WTC11 (cell line): ENCODE measurements at regions not wholly inside any gene's neighbourhood (a gene's known extent, or its start where the extent isn't known, plus 50 kb on each side); places are given as distances from the start of the nearest gene placed in this dataset.

Experiments used
- ATAC-seq: fragments of 200-7000 bp; cut with Tn5 transposase; 2 replicates; pipeline ENCODE4 v1.10.0; 2021; ENCODE audit warnings: mild to moderate bottlenecking, moderate library complexity
- CTCF ChIA-PET: fragments of 300-600 bp; sonication (Branson Sonifier 250); formaldehyde crosslinking; loops from one replicate; lab custom pipeline; 2021; ENCODE audit warnings: antibody characterized with exemption; lab: Charles Lee
- POLR2A ChIA-PET: fragments of 350-600 bp; sonication (Branson Sonifier 250); formaldehyde crosslinking; loops from one replicate; lab custom pipeline; 2021; ENCODE audit warnings: antibody characterized with exemption; lab: Charles Lee
- DNase-seq: peaks from one replicate; pipeline ENCODE4 v3.0.0; 2021; ENCODE audit warnings: low spot score
- H3K27ac Mint-ChIP-seq: 2 replicates; pipeline ENCODE4 v1.8.0; 2021; ENCODE audit warnings: mixed read lengths
- H3K27me3 Mint-ChIP-seq: 2 replicates; pipeline ENCODE4 v1.8.0; 2021; ENCODE audit warnings: low read depth, mild to moderate bottlenecking, moderate library complexity, mixed read lengths
- H3K36me3 Mint-ChIP-seq: 2 replicates; pipeline ENCODE4 v1.8.0; 2021; ENCODE audit warnings: mixed read lengths
- H3K4me1 Mint-ChIP-seq: 2 replicates; pipeline ENCODE4 v1.8.0; 2022; ENCODE audit warnings: mixed read lengths
- H3K4me3 Mint-ChIP-seq: 2 replicates; pipeline ENCODE4 v1.8.0; 2021; ENCODE audit warnings: mild to moderate bottlenecking, moderate library complexity, mixed read lengths
- H3K9me3 Mint-ChIP-seq: 2 replicates; pipeline ENCODE4 v1.8.0; 2021; ENCODE audit warnings: mixed read lengths
- AR ChIP-seq: fragments of 250-450 bp; sonication (Bioruptor Pico); IDR thresholded peaks from 2 replicates; pipeline ENCODE4 v1.9.0; 2021; ENCODE audit warnings: mild to moderate bottlenecking
- ATF3 ChIP-seq: sonication (generic); formaldehyde crosslinking; conservative IDR thresholded peaks from 2 replicates; pipeline ENCODE4 v1.8.1; 2022; ENCODE audit warnings: mild to moderate bottlenecking, missing genetic modification reagents
- CREM ChIP-seq: sonication (generic); formaldehyde crosslinking; IDR thresholded peaks from 2 replicates; pipeline ENCODE4 v1.8.1; 2022; ENCODE audit warnings: mild to moderate bottlenecking, missing genetic modification reagents, moderate library complexity
- EMX1 ChIP-seq: fragments of 250-450 bp; sonication (Bioruptor Pico); IDR thresholded peaks from 2 replicates; pipeline ENCODE4 v1.8.0; 2021; ENCODE audit warnings: mild to moderate bottlenecking
- ESRRA ChIP-seq: sonication (generic); formaldehyde crosslinking; IDR thresholded peaks from 2 replicates; pipeline ENCODE4 v1.8.1; 2022; ENCODE audit warnings: mild to moderate bottlenecking, missing genetic modification reagents, borderline replicate concordance
- FOXJ3 ChIP-seq: sonication (generic); formaldehyde crosslinking; IDR thresholded peaks from 2 replicates; pipeline ENCODE4 v1.9.0; 2021; ENCODE audit warnings: missing genetic modification reagents, mild to moderate bottlenecking, borderline replicate concordance
- GABPB1 ChIP-seq: sonication (generic); formaldehyde crosslinking; IDR thresholded peaks from 2 replicates; pipeline ENCODE4 v1.8.1; 2023; ENCODE audit warnings: mild to moderate bottlenecking, missing genetic modification reagents
- GRHL2 ChIP-seq: fragments of 250-450 bp; sonication (Bioruptor Pico); IDR thresholded peaks from 2 replicates; pipeline ENCODE4 v1.8.0; 2022; ENCODE audit warnings: mild to moderate bottlenecking, moderate library complexity; ENCODE audit not compliant: insufficient replicate concordance, severe bottlenecking
- IRF2 ChIP-seq: sonication (generic); formaldehyde crosslinking; IDR thresholded peaks from 2 replicates; pipeline ENCODE4 v1.8.0; 2022; ENCODE audit warnings: low read depth, missing genetic modification reagents, borderline replicate concordance
- KAT7 ChIP-seq: sonication (generic); formaldehyde crosslinking; IDR thresholded peaks from 2 replicates; pipeline ENCODE4 v1.8.1; 2023; ENCODE audit warnings: missing genetic modification reagents, mild to moderate bottlenecking, borderline replicate concordance
- NR1H2 ChIP-seq: sonication (generic); formaldehyde crosslinking; IDR thresholded peaks from 2 replicates; pipeline ENCODE4 v1.9.0; 2021; ENCODE audit warnings: mild to moderate bottlenecking, moderate library complexity, missing genetic modification reagents
- RELA ChIP-seq: sonication (generic); formaldehyde crosslinking; IDR thresholded peaks from 2 replicates; pipeline ENCODE4 v1.8.1; 2022; ENCODE audit warnings: missing genetic modification reagents, mild to moderate bottlenecking, borderline replicate concordance
- RORB ChIP-seq: fragments of 250-450 bp; sonication (Bioruptor Pico); IDR thresholded peaks from 2 replicates; pipeline ENCODE4 v1.9.0; 2021; ENCODE audit warnings: mild to moderate bottlenecking
- SMAD3 ChIP-seq: sonication (generic); formaldehyde crosslinking; IDR thresholded peaks from 2 replicates; pipeline ENCODE4 v1.8.0; 2022; ENCODE audit warnings: missing genetic modification reagents, mild to moderate bottlenecking, borderline replicate concordance
- SOX15 ChIP-seq: fragments of 250-450 bp; sonication (Bioruptor Pico); IDR thresholded peaks from 2 replicates; pipeline ENCODE4 v1.9.0; 2021; ENCODE audit warnings: mild to moderate bottlenecking
- TCF7 ChIP-seq: sonication (generic); formaldehyde crosslinking; IDR thresholded peaks from 2 replicates; pipeline ENCODE4 v1.8.0; 2022; ENCODE audit warnings: mild to moderate bottlenecking, low read depth, missing genetic modification reagents, moderate library complexity
- TP53 ChIP-seq: sonication (generic); formaldehyde crosslinking; IDR thresholded peaks from 2 replicates; pipeline ENCODE4 v1.8.1; 2023; ENCODE audit warnings: mild to moderate bottlenecking, missing genetic modification reagents
- USF1 ChIP-seq: sonication (generic); formaldehyde crosslinking; IDR thresholded peaks from 2 replicates; pipeline ENCODE4 v1.8.0; 2022; ENCODE audit warnings: mild to moderate bottlenecking, missing genetic modification reagents
- ZBTB21 ChIP-seq: sonication (generic); formaldehyde crosslinking; IDR thresholded peaks from 2 replicates; pipeline ENCODE4 v1.8.1; 2023; ENCODE audit warnings: mild to moderate bottlenecking, missing genetic modification reagents, borderline replicate concordance
- ZNF138 ChIP-seq: sonication (generic); formaldehyde crosslinking; conservative IDR thresholded peaks from 2 replicates; pipeline ENCODE4 v1.8.1; 2022; ENCODE audit warnings: mild to moderate bottlenecking, moderate library complexity, missing genetic modification reagents
- ZNF396 ChIP-seq: fragments of 250-450 bp; sonication (Bioruptor Pico); IDR thresholded peaks from 2 replicates; pipeline ENCODE4 v1.8.0; 2021; ENCODE audit warnings: mild to moderate bottlenecking, moderate library complexity, borderline replicate concordance
- ZNF423 ChIP-seq: fragments of 250-450 bp; sonication (Bioruptor Pico); IDR thresholded peaks from 2 replicates; pipeline ENCODE4 v2.1.2; 2022; ENCODE audit warnings: mild to moderate bottlenecking, moderate library complexity
- ZNF425 ChIP-seq: fragments of 250-450 bp; sonication (Bioruptor Pico); conservative IDR thresholded peaks from 2 replicates; pipeline ENCODE4 v1.9.0; 2021; ENCODE audit warnings: mild to moderate bottlenecking
- ZNF671 ChIP-seq: fragments of 250-450 bp; sonication (Bioruptor Pico); IDR thresholded peaks from 2 replicates; pipeline ENCODE4 v1.8.0; 2021; ENCODE audit warnings: mild to moderate bottlenecking
- TF ChIP-seq, protein P1 (sequence below): sonication (generic); formaldehyde crosslinking; IDR thresholded peaks from 2 replicates; pipeline ENCODE4 v1.8.1; 2023; ENCODE audit warnings: mild to moderate bottlenecking, missing genetic modification reagents, moderate library complexity
- TF ChIP-seq, protein P2 (sequence below): fragments of 250-450 bp; sonication (Bioruptor Pico); IDR thresholded peaks from 2 replicates; pipeline ENCODE4 v1.9.0; 2021; ENCODE audit warnings: mild to moderate bottlenecking

GRCh38 chr5:105172918-105173317 lies 1610.3 kb upstream of the NUDT12 start:
- H3K36me3 Mint-ChIP-seq: no peaks in the 10 kb centered on the region; the same call in 1 of the 2 replicates
- H3K4me1 Mint-ChIP-seq: peaks cover 20% of the 10 kb centered on the region
- ATAC-seq (no peak), DNase-seq (no peak)
- ChIA-PET POLR2A (no interaction called here), CTCF (no interaction called here)
- no peak overlapping the region for H3K4me3 Mint-ChIP-seq
- peaks cover 12% of the 10 kb centered on the region for H3K9me3 Mint-ChIP-seq
- no peaks in the 10 kb centered on the region for H3K27me3 Mint-ChIP-seq
- TF ChIP-seq SOX15 (CRISPR knock-in tag) (no peak), CREM (CRISPR knock-in tag) (no peak), FOXJ3 (no peak), EMX1 (CRISPR knock-in tag) (no peak), NR1H2 (no peak), GRHL2 (CRISPR knock-in tag) (no peak), ZNF138 (CRISPR knock-in tag) (no peak)
- no peak overlapping the region for H3K27ac Mint-ChIP-seq

DNA sequence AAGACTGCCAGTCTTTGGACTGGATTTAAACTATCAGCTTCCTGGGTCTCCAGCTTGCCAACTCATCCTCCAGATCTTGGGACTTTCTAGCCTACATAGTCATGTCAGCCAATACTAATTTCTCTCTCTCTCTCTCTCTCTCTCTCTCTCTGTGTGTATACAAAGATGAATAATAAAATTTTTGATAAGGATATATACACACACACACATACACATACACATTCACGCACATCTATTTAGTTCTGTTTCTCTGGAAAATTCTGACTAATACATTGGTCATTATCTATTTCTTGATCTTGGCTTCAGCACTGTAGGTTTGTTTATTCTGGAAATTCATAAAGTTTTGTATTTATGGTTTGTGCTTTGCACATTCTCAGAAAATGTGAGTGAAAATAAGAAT lies 1606.2 kb upstream of the NUDT12 start:
- ChIA-PET POLR2A (interaction anchor here (0.6 kb wide), 1 partner anchor 86 kb away, joined by 5 read pairs; no protein-coding TSS in a partner anchor), CTCF (no interaction called here)
- no peak for DNase-seq
- Mint-ChIP-seq H3K36me3 (peaks cover 3% of the 10 kb centered on the region; the same call in 1 of the 2 replicates), H3K4me1 (peaks cover 33% of the 10 kb centered on the region), H3K4me3 (no peak overlapping the region), H3K9me3 (peaks cover 17% of the 10 kb centered on the region), H3K27me3 (no peaks in the 10 kb centered on the region), H3K27ac (no peak overlapping the region)
- no peak for ATAC-seq
- no peak for TF ChIP-seq ZBTB21 (CRISPR knock-in tag)
- no peak for TF ChIP-seq USF1 (CRISPR knock-in tag)
- no peak for TF ChIP-seq KAT7 (CRISPR knock-in tag)
- TF ChIP-seq GABPB1: no peak
- no peak for TF ChIP-seq ZNF396
- TF ChIP-seq ZNF671 (CRISPR knock-in tag): no peak
- TF ChIP-seq ZNF425 (CRISPR knock-in tag): no peak
- no peak for TF ChIP-seq RELA (CRISPR knock-in tag)
- TF ChIP-seq AR (CRISPR knock-in tag): no peak
- no peak for TF ChIP-seq SMAD3
- TF ChIP-seq, protein P1, sequence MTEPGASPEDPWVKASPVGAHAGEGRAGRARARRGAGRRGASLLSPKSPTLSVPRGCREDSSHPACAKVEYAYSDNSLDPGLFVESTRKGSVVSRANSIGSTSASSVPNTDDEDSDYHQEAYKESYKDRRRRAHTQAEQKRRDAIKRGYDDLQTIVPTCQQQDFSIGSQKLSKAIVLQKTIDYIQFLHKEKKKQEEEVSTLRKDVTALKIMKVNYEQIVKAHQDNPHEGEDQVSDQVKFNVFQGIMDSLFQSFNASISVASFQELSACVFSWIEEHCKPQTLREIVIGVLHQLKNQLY (CRISPR knock-in tag): no peak
- TF ChIP-seq TCF7 (CRISPR knock-in tag): no peak
- TF ChIP-seq ATF3 (CRISPR knock-in tag): no peak
- TF ChIP-seq RORB (CRISPR knock-in tag): no peak
- no peak for TF ChIP-seq IRF2 (CRISPR knock-in tag)
- no peak for TF ChIP-seq TP53 (CRISPR knock-in tag)
- TF ChIP-seq ESRRA: no peak
- TF ChIP-seq, protein P2, sequence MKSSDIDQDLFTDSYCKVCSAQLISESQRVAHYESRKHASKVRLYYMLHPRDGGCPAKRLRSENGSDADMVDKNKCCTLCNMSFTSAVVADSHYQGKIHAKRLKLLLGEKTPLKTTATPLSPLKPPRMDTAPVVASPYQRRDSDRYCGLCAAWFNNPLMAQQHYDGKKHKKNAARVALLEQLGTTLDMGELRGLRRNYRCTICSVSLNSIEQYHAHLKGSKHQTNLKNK: no peak
- no peak for TF ChIP-seq ZNF423 (CRISPR knock-in tag)
